ENCODE measurements at regions not wholly inside any gene's neighbourhood (a gene's known extent, or its start where the extent isn't known, plus 50 kb on each side); places are given as distances from the start of the nearest gene placed in this dataset.
"Not testable (repeated sequence)": the region's sequence is repeated elsewhere in the genome, so short reads cannot be mapped to it uniquely, and the experiment has no call there.

DNA sequence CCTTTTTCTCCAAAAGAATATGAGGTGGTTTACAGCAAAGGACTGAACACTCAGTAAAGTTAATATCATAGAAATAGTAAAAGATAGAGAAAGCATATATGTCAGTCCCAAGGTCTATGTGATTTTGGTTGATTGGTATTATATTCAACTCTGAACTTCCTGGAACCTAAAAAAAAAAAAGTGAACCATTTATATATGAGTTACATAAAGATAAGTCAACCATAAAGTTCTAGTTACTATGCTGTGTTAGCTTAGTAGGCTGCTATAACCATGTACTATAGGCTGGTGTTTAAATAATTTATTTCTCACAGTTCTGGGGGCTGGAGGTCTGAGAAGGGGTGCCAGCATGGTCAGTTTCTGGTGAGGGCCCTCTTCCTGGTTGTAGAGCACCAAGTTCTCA, 475.6 kb downstream of the KLF12 start:
- no peaks in the 10 kb centered on the region for H3K36me3 ChIP-seq (ENCODE audit: control insufficient read depth, insufficient read depth, low read length)
- no peak overlapping the region for H3K4me3 ChIP-seq (replicated peaks; ENCODE audit: low read depth, low read length)
- DNase-seq (ENCODE audit: extremely low read depth, insufficient read length): no peak
- TF ChIP-seq, protein P1, sequence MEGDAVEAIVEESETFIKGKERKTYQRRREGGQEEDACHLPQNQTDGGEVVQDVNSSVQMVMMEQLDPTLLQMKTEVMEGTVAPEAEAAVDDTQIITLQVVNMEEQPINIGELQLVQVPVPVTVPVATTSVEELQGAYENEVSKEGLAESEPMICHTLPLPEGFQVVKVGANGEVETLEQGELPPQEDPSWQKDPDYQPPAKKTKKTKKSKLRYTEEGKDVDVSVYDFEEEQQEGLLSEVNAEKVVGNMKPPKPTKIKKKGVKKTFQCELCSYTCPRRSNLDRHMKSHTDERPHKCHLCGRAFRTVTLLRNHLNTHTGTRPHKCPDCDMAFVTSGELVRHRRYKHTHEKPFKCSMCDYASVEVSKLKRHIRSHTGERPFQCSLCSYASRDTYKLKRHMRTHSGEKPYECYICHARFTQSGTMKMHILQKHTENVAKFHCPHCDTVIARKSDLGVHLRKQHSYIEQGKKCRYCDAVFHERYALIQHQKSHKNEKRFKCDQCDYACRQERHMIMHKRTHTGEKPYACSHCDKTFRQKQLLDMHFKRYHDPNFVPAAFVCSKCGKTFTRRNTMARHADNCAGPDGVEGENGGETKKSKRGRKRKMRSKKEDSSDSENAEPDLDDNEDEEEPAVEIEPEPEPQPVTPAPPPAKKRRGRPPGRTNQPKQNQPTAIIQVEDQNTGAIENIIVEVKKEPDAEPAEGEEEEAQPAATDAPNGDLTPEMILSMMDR (IDR thresholded peaks at IDR 0.05; ENCODE audit: insufficient read depth, low read length, poor library complexity, severe bottlenecking): no peak
- H3K27me3 ChIP-seq (replicated peaks; ENCODE audit: control insufficient read depth, insufficient read depth, low read length): no peaks in the 10 kb centered on the region

DNA sequence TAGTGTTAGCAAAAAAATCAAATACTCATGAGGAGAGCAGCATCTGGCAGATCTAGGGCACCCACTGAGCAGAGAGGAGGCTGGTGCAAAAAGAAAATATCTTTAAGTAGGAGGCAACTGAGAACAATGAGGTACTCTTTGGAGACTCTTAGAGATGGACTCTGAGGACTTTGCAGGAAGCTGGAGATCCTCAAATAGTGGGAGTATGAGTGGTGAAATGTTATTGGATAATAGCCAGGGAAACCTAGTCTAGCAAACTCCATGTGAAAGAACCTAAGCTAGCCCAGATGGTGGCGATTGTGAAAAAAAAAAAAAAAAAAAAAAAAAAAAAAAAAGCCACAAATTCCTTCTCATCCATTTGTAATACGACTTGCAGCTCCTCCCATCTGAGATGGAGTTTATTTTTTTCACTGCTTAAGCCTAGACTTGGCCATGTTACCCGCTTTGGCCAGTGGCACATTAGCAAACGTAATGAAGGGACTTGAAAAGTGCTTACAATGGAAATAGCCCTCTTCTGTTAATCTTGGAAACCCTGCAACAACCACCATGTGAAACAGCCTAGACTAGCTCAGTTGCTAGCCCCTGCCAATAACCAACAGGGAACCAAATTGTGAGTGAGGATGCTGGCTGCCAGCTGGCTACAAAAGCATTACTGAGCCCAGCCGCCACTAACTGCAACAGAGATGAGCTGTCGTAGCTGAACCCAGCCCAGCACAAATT, 476.2 kb downstream of the KLF12 start:
- no peak overlapping the region for H3K4me3 ChIP-seq (replicated peaks; ENCODE audit: low read depth, low read length)
- H3K36me3 ChIP-seq (ENCODE audit: control insufficient read depth, insufficient read depth, low read length): no peaks in the 10 kb centered on the region
- no peak for DNase-seq (ENCODE audit: extremely low read depth, insufficient read length)
- H3K27me3 ChIP-seq (replicated peaks; ENCODE audit: control insufficient read depth, insufficient read depth, low read length): no peaks in the 10 kb centered on the region
- TF ChIP-seq, protein P1 (IDR thresholded peaks at IDR 0.05; ENCODE audit: insufficient read depth, low read length, poor library complexity, severe bottlenecking): no peak

DNA sequence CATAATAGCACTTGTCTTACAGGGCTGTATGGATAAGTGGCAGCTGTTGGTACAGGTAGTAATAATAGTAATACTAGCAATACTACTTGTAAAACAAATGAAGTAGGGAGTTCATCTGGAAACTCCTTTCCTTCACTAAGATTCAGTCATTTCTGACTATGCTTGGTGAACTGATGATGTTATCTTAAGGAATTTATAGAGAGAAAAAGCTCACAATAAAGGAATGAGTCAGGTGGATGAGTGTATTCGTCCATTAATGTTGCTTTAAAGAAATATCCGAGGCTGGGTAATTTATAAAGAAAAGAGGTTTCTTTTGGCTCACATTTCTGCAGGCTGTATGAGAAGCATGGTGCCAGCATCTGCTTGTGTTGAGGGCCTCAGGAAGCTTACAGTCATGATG, 477.3 kb downstream of the KLF12 start:
- H3K27me3 ChIP-seq (replicated peaks; ENCODE audit: control insufficient read depth, insufficient read depth, low read length): no peaks in the 10 kb centered on the region
- TF ChIP-seq, protein P1 (IDR thresholded peaks at IDR 0.05; ENCODE audit: insufficient read depth, low read length, poor library complexity, severe bottlenecking): no peak
- H3K4me3 ChIP-seq (replicated peaks; ENCODE audit: low read depth, low read length): no peak overlapping the region
- no peak for DNase-seq (ENCODE audit: extremely low read depth, insufficient read length)
- no peaks in the 10 kb centered on the region for H3K36me3 ChIP-seq (ENCODE audit: control insufficient read depth, insufficient read depth, low read length)

DNA sequence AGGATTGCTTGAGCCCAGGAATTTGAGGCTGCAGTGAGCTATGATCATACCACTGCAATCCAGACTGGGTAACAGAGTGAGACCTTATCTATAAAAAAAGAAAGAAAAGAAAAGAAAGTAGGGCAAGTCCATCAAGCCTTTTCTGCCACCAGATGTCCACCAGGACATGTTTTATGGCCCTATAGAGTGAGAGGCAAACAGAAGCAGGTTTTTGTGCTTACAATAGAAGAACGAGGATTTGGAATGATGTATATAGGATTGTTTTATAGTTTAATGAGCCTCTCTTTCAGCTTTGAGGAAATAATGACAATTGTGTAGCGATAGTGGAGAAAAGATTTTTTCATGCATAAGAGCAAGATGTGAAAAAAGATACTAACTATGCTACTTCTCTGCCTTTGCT, 480.5 kb downstream of the KLF12 start:
- no peak overlapping the region for H3K4me3 ChIP-seq (replicated peaks; ENCODE audit: low read depth, low read length)
- TF ChIP-seq, protein P1 (IDR thresholded peaks at IDR 0.05; ENCODE audit: insufficient read depth, low read length, poor library complexity, severe bottlenecking): no peak

DNA sequence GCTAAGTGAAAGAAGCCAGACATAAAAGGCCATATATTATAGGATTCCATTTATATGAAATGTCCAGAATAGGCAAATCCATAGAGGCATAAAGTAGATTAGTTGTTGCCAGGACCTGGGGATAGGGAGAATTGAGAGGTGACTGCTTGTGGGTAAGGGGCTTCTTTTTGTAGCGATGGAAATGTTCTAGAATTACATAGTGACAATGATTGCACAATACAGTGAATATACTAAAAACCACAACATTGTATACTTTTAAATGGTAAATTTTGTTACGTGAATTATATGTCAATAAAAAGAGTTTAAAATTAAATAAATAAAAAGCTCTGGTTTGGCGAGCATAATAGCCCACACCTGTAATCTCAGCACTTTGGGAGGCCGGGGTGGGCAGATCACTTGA, 486.8 kb downstream of the KLF12 start:
- DNase-seq (ENCODE audit: extremely low read depth, insufficient read length): no peak
- Histone ChIP-seq H3K27me3 (replicated peaks; ENCODE audit: control insufficient read depth, insufficient read depth, low read length) (no peaks in the 10 kb centered on the region), H3K36me3 (ENCODE audit: control insufficient read depth, insufficient read depth, low read length) (no peaks in the 10 kb centered on the region), H3K4me3 (replicated peaks; ENCODE audit: low read depth, low read length) (no peak overlapping the region)
- TF ChIP-seq, protein P1 (IDR thresholded peaks at IDR 0.05; ENCODE audit: insufficient read depth, low read length, poor library complexity, severe bottlenecking): no peak

More for the DNA sequence above, 480.5 kb downstream of the KLF12 start:
- no peak for DNase-seq (ENCODE audit: extremely low read depth, insufficient read length)
- Histone ChIP-seq H3K36me3 (ENCODE audit: control insufficient read depth, insufficient read depth, low read length) (no peaks in the 10 kb centered on the region), H3K27me3 (replicated peaks; ENCODE audit: control insufficient read depth, insufficient read depth, low read length) (no peaks in the 10 kb centered on the region)

DNA sequence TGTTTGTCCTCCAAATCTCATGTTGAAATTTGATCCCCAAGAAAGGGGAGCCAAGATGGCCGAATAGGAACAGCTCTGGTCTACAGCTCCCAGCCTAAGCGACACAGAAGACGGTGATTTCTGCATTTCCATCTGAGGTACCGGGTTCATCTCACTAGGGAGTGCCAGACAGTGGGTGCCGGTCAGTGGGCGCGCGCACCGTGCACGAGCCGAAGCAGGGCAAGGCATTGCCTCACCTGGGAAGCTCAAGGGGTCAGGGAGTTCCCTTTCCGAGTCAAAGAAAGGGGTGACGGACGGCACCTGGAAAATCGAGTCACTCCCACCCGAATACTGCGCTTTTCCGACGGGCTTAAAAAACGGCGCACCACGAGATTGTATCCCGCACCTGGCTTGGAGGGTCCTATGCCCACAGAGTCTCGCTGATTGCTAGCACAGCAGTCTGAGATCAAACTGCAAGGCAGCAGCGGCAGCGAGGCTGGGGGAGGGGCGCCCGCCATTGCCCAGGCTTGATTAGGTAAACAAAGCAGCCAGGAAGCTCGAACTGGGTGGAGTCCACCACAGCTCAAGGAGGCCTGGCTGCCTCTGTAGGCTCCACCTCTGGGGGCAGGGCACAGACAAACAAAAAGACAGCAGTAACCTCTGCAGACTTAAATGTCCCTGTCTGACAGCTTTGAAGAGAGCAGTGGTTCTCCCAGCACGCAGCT, 493.6 kb downstream of the KLF12 start:
- H3K4me3 ChIP-seq (replicated peaks; ENCODE audit: low read depth, low read length); H3K36me3 ChIP-seq (ENCODE audit: control insufficient read depth, insufficient read depth, low read length); DNase-seq (ENCODE audit: extremely low read depth, insufficient read length); H3K27me3 ChIP-seq (replicated peaks; ENCODE audit: control insufficient read depth, insufficient read depth, low read length): not testable (repeated sequence)
